Brain microvascular endothelial cell (primary cell): ENCODE measurements at regions not wholly inside any gene's neighbourhood (a gene's known extent, or its start where the extent isn't known, plus 50 kb on each side); places are given as distances from the start of the nearest gene placed in this dataset.

Experiments used
- DNase-seq: peaks from one replicate; pipeline ENCODE4 v3.0.0-alpha.2; 2020
- H3K27ac ChIP-seq: fragments of 250-450 bp; sonication (Bioruptor Pico); 2 replicates; pipeline ENCODE4 v1.5.1; 2020; ENCODE audit warnings: mild to moderate bottlenecking, moderate library complexity
- H3K27me3 ChIP-seq: fragments of 250-450 bp; sonication (Bioruptor Pico); replicated peaks from 2 replicates; pipeline ENCODE4 v1.5.1; 2020; ENCODE audit warnings: mild to moderate bottlenecking
- H3K36me3 ChIP-seq: fragments of 250-450 bp; sonication (Bioruptor Pico); replicated peaks from 2 replicates; pipeline ENCODE4 v1.5.1; 2020; ENCODE audit warnings: mild to moderate bottlenecking
- H3K4me3 ChIP-seq: 2 replicates; pipeline ENCODE4 v1.5.1; 2011; ENCODE audit warnings: low read depth, mild to moderate bottlenecking, control low read depth, low read length, moderate library complexity
- CTCF ChIP-seq: IDR thresholded peaks from 2 replicates; pipeline ENCODE4 v1.5.1; 2011; ENCODE audit warnings: low read depth, mild to moderate bottlenecking, moderate library complexity, low read length, control low read depth, inconsistent platforms; ENCODE audit errors: missing control alignments
- in situ Hi-C: cut with HindIII; loops from 2 replicates; pipeline ENCODE4 v1.10.0; 2017; ENCODE audit warnings: low sequenced_read_pairs, low pct_ligation_motif_present

GRCh38 chr11:50164050-50164449 lies 131.4 kb downstream of the OR4C45 start:
- Histone ChIP-seq H3K27me3 (no peaks in the 10 kb centered on the region), H3K4me3 (no peak overlapping the region), H3K27ac (no peak overlapping the region), H3K36me3 (no peaks in the 10 kb centered on the region)
- DNase-seq = no peak
- in situ Hi-C loops = no loop called here
- no peak for TF ChIP-seq CTCF

DNA sequence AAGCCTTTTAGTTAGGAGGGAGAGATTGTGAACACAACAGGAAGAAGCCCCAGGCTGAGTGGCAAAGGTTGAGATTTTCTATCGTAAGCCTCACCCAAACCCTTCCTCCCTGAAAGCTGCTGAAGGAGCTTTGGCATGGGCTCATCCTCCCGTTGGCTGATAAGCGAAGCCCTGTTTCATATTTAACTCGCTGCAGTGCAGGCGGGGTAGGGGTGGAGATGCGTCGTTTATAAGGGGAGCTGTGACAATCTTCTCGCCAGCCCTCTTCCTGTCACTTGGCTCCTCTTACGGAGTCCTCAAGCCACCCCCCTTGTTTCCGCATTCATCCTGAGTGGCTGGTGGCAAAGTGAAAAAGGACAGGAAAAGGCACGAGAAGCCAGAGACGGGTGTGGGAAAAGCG lies 137.0 kb downstream of the OR4C45 start:
- in situ Hi-C loops = no loop called here

GRCh38 chr11:50170115-50170514 lies 137.4 kb downstream of the OR4C45 start:
- no peaks in the 10 kb centered on the region for H3K36me3 ChIP-seq
- H3K27ac ChIP-seq = no peak overlapping the region
- in situ Hi-C loops = no loop called here
- TF ChIP-seq CTCF = no peak
- no peak for DNase-seq
- H3K27me3 ChIP-seq = no peaks in the 10 kb centered on the region
- H3K4me3 ChIP-seq = no peak overlapping the region

More for the DNA sequence above, 137.0 kb downstream of the OR4C45 start:
- no peak for DNase-seq
- no peak overlapping the region for H3K4me3 ChIP-seq
- no peaks in the 10 kb centered on the region for H3K36me3 ChIP-seq
- no peak overlapping the region for H3K27ac ChIP-seq
- TF ChIP-seq CTCF = no peak
- H3K27me3 ChIP-seq = no peaks in the 10 kb centered on the region

GRCh38 chr11:50174189-50174588 lies 141.5 kb downstream of the OR4C45 start:
- no peak for TF ChIP-seq CTCF
- H3K36me3 ChIP-seq = no peaks in the 10 kb centered on the region
- in situ Hi-C loops = no loop called here

GRCh38 chr11:50174975-50175374 lies 142.3 kb downstream of the OR4C45 start:
- in situ Hi-C loops = no loop called here
- no peak overlapping the region for H3K4me3 ChIP-seq
- no peaks in the 10 kb centered on the region for H3K36me3 ChIP-seq
- H3K27ac ChIP-seq = no peak overlapping the region
- DNase-seq = no peak
- TF ChIP-seq CTCF = no peak
- H3K27me3 ChIP-seq = no peaks in the 10 kb centered on the region

More at GRCh38 chr11:50174189-50174588, 141.5 kb downstream of the OR4C45 start:
- Histone ChIP-seq H3K27me3 (no peaks in the 10 kb centered on the region), H3K4me3 (no peak overlapping the region), H3K27ac (no peak overlapping the region)
- DNase-seq = peak; percentile 15

DNA sequence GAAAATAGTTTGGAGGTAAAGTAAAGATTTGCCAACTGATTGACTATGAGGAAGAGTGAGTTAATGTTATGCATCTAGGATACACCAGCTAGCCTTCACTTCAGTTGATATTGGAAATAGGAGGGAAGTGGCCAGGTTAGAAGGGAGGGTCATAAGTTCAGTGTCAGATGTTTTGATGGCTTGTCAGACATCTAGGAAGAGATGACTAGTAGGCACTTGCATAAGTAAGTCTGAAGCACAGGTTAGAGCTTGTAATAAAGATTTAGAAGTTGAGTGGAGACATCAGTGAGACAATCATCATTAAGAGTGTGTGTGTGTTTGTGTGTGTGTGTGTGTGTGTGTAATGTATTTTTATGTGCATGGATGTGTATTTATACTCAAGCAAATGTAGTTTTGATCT lies 146.1 kb downstream of the OR4C45 start:
- in situ Hi-C loops = no loop called here
- H3K4me3 ChIP-seq = no peak overlapping the region
- no peaks in the 10 kb centered on the region for H3K27me3 ChIP-seq
- H3K27ac ChIP-seq = no peak overlapping the region
- no peaks in the 10 kb centered on the region for H3K36me3 ChIP-seq
- DNase-seq = no peak
- TF ChIP-seq CTCF = no peak
